GM21576 (cell line): ENCODE measurements at regions not wholly inside any gene's neighbourhood (a gene's known extent, or its start where the extent isn't known, plus 50 kb on each side); places are given as distances from the start of the nearest gene placed in this dataset.

Source experiments
- ATAC-seq: cut with Tn5 transposase; IDR thresholded peaks from one replicate; pipeline ENCODE4 v1.9.1; 2021; ENCODE audit warnings: mild to moderate bottlenecking, moderate library complexity; ENCODE audit not compliant: unreplicated experiment

GRCh38 chr13:44210525-44210924, 163.1 kb upstream of the SERP2 start:
- no peak for ATAC-seq

- ATAC-seq, result no peak
Observed at GRCh38 chr13:44211286-44211685, 162.3 kb upstream of the SERP2 start.

DNA sequence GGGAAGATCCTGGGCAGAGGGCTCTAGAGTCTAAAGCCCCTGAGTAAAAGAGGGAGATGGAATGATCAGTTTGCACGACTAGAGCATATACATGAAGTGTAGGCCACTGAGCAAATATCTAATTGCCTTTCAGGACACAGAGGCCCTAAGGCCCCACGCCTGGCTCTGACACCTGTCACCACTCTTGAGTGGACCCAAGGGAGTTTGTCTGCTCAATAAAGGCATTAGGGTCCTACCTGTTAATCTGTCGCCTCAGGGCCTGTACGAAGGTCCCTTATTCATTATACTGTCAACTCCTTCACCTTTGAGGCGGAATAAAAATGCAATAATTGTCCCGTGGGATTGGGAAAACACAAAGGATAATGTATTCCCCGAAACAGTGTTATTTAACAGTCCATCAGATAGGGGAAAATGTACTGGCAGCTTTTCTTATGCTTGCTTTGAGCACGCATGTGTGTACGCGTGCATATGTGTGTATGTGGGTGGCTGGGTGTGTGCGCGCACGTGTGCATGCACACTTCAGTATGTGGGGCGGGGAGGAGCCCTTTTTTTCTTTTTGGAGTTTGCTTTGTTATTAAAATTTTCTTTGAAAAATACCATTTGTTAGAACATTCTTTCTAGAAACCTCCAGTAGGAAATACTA, 161.8 kb upstream of the SERP2 start:
- no peak for ATAC-seq

GRCh38 chr13:44212633-44213396, 160.8 kb upstream of the SERP2 start:
- no peak for ATAC-seq

DNA sequence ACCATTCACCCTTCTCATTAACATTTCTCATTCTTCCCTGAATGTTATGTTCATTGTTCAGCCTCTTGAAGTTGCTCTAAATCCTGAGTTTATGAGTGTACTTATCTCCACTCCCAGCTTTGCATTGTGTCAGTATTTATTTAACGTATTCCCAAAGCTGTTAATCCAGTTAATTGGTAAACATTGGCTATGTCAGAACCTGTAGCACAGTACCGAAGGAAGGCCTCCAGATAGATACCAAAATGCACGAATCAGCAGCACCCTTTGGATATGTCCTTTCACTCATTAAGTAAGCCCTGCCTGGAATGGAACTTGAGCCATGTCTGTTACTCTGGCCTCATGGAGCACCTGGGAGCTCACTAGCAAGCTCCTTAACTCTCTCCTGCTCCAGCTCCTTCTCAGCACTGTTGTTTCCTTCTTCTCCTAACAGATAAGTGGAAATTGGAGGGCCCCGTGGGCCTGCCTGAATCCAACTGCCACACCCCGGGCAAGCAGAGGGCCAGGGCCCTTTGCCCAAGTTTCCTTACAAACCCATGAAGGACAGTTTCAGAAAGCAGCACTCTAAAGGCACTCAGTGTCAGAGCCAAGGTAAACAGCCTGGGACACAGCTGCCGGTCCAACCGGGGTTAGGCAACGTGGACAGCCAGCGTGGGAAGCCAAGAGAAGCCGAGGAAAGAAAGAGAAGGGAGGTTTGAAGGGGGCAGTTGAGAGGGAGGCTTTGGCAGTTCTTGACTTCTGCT, 155.0 kb upstream of the SERP2 start:
- ATAC-seq, result no peak

DNA sequence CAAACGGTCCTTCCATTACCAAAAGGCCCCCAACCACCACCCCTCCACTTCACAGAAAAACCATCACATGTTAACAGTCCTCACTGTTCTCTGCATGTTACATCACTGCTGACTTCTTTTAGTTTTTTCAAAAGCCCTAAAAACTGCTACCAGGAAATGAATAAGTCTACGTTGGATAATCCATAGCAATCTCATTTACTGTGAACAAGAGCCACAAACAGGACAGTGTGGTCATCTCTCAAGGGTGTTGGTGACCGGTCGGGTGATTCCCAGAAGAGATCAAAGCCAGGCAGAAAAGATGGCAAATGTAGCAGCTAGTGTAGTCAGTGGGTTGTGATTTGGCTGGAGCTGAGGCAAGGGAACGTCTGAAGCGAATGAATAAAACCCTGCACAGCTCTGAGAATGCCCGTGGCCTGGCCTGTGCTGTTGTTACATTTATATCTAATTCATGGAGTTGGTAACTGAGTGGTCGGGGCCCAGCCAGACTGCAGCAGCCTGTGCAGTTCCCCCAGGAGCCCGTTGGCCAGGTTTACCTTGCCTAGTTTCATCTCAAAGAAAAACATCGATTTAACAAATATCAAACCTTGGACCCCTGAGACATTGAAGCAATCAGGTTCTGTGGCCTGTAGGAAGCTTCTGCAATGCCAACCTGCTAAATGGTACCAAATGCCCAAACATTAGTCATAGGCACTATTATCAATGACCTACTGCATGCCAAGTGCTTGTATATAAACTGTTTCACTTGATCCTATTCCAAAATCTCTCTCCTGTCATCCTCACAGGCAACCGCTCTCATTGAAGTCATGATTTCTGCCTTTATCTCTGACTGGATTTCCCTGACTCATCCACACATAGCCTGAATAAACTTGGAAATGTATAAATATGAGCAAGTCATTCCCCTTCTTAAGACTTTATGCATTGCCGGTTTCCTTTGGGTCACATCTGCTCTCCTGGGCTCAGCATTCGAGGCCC, 153.8 kb upstream of the SERP2 start:
- ATAC-seq, result no peak

- ATAC-seq, result no peak
Observed at GRCh38 chr13:44220948-44221347, 152.7 kb upstream of the SERP2 start.

- ATAC-seq, result no peak
Observed at GRCh38 chr13:44221657-44222056, 152.0 kb upstream of the SERP2 start.

DNA sequence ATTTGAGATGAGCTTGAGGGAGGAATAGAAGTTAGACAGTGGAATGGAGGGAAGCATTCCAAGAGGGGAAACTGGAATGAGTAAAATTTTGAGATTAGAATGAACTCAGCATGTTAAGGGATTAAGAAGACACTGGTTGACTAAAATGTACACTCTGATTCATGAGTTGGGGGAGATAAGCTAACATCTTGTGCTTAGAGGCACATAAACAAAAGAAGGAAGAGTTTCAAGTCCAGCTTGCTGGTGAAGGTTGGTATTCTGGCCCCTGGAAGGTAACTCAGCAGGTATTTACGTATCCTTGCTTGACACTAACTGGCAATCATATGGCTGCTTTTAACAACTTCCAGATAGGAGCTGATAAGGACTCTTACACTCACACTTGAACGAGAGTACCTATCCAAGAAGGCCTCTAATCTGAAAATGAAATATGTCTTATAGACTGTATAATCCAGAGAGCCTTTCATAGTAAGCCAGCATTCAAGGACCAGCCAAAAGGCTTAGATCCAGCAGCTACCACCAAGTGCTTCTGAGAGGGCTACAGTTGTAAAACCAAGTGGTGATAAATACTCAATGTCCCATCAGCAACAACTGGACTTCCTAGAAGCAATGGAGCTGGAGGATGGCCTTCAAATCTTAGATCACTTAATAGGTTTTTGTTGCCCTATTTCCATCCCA, 149.7 kb upstream of the SERP2 start:
- ATAC-seq, result no peak

GRCh38 chr13:44224450-44225149, 149.0 kb upstream of the SERP2 start:
- no peak for ATAC-seq

GRCh38 chr13:44229371-44230030, 144.1 kb upstream of the SERP2 start:
- no peak for ATAC-seq

DNA sequence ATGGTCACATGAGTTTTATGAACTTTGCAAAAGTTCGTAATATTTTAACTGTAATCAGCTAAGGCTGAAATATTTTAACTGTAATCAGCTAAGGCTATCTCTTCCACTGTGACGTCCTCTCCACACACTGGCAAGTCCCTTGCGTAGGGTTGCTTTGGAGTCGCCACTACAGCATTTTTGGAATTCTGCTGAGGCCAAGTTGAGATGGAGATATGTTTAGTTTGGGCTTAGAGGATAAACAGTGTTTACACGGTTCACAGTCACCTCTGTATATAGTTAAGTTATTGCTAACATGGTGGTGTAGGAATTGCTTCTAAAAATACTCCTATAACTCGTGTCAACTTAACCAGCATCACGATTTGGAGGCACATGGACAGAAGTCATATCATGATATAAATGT, 143.6 kb upstream of the SERP2 start:
- no peak for ATAC-seq

DNA sequence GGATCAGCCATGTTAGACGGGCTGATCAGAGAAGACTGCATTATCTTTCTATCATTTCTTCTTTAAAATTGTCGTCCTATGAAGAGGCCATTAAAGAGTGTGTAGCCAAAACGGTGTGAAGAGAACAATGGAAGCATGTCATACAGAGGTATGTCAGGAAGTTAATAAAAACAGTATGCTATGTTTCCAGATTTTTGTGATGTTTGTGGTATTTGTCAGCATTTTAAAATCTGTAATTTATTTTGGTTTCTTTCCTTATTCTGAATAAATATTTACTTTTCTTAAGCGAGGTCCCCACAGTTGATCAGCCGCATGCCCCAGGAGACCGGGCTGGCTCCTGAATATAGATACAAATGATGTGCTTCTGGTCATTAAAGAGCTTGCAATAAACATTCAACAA, 142.9 kb upstream of the SERP2 start:
- ATAC-seq, result no peak

DNA sequence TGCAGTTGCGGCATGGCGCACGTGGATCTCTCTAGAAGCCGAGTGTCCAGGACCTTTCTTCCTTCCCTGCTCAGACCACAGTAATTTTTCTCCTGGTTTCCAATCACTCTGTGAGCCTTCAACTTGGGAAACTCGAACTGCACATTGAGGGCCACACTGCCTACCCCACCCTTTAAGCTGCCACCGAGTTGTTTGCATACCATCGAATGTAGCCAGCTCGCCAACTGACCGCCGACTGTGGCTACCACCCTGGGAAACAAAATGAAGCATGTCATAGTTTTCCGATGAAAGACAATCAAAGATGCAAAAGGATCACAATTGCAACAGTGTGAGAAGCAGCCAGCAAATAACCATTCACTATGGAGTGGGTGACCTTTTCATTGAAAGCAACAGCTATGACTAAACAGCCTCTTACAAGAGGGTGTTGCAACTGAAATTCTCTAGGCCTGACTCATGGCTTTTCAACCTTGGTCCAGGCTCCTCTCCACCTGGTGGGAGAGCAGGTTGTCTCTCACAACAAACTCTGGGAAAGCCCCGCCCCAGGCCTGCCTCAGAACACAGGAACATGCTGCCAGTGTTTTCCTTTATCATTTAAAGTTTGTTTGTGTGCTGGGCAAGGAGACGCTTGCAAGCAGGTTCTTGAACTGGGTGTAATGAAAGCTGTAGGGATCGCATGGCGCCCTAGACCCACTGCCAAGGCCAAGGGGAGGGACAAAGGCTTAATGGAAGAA, 141.7 kb upstream of the SERP2 start:
- ATAC-seq, result no peak

GRCh38 chr13:44232774-44233173, 140.8 kb upstream of the SERP2 start:
- no peak for ATAC-seq

- ATAC-seq, result no peak
Observed at GRCh38 chr13:44234566-44234965, 139.1 kb upstream of the SERP2 start.

- ATAC-seq, result no peak
Observed at GRCh38 chr13:44236370-44236769, 137.3 kb upstream of the SERP2 start.

- no peak for ATAC-seq
Observed at GRCh38 chr13:44236801-44237207, 136.8 kb upstream of the SERP2 start.
